Neutrophil (primary cell): ENCODE measurements at regions not wholly inside any gene's neighbourhood (a gene's known extent, or its start where the extent isn't known, plus 50 kb on each side); places are given as distances from the start of the nearest gene placed in this dataset.
"Not testable (repeated sequence)": the region's sequence is repeated elsewhere in the genome, so short reads cannot be mapped to it uniquely, and the experiment has no call there.

Experiments used
- H3K27ac ChIP-seq: fragments of 200-600 bp; sonication (generic); 2 replicates; pipeline ENCODE4 v1.5.1; 2016; ENCODE audit warnings: mild to moderate bottlenecking, moderate library complexity
- H3K27me3 ChIP-seq: fragments of 200-600 bp; sonication (generic); 2 replicates; pipeline ENCODE4 v1.6.0; 2016; ENCODE audit warnings: mild to moderate bottlenecking
- H3K36me3 ChIP-seq: fragments of 200-600 bp; sonication (generic); 2 replicates; pipeline ENCODE4 v1.5.1; 2017
- H3K4me1 ChIP-seq, 2 experiments: fragments of 200-600 bp in 1 of 2; sonication (generic) in 1 of 2; 1 replicate in 1 of 2; 2 replicates in 1 of 2; pipeline versions ENCODE4 v1.5.1 to v1.6.1; 2013 to 2016; ENCODE audit warnings: low read depth in 1 of 2, low read length in 1 of 2, mild to moderate bottlenecking in 1 of 2, moderate library complexity in 1 of 2; ENCODE audit not compliant: control insufficient read depth in 1 of 2, insufficient read depth in 1 of 2
- H3K4me3 ChIP-seq, 2 experiments: fragments of 200-600 bp in 1 of 2; sonication (generic) in 1 of 2; 1 replicate in 1 of 2; 2 replicates in 1 of 2; pipeline ENCODE4 v1.5.1; 2013 to 2016; ENCODE audit warnings: low read depth in 1 of 2, low read length in 1 of 2, mild to moderate bottlenecking in 1 of 2, moderate library complexity in 1 of 2
- H3K9me3 ChIP-seq: fragments of 200-600 bp; sonication (generic); 2 replicates; pipeline ENCODE4 v1.5.1; 2016
- TF ChIP-seq, protein P1 (sequence below): fragments of 200-600 bp; sonication (generic); IDR thresholded peaks from 2 replicates; pipeline ENCODE4 v1.5.1; 2016; ENCODE audit warnings: antibody characterized with exemption

- no peaks in the 10 kb centered on the region for H3K27me3 ChIP-seq
- no peaks in the 10 kb centered on the region for H3K9me3 ChIP-seq
- TF ChIP-seq, protein P1, sequence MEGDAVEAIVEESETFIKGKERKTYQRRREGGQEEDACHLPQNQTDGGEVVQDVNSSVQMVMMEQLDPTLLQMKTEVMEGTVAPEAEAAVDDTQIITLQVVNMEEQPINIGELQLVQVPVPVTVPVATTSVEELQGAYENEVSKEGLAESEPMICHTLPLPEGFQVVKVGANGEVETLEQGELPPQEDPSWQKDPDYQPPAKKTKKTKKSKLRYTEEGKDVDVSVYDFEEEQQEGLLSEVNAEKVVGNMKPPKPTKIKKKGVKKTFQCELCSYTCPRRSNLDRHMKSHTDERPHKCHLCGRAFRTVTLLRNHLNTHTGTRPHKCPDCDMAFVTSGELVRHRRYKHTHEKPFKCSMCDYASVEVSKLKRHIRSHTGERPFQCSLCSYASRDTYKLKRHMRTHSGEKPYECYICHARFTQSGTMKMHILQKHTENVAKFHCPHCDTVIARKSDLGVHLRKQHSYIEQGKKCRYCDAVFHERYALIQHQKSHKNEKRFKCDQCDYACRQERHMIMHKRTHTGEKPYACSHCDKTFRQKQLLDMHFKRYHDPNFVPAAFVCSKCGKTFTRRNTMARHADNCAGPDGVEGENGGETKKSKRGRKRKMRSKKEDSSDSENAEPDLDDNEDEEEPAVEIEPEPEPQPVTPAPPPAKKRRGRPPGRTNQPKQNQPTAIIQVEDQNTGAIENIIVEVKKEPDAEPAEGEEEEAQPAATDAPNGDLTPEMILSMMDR, result no peak
- no peak overlapping the region for H3K4me3 ChIP-seq
- H3K27ac ChIP-seq, result no peak overlapping the region
- peaks cover 0 to under 1% of the 10 kb centered on the region in 2 experiments for H3K4me1 ChIP-seq
- no peaks in the 10 kb centered on the region for H3K36me3 ChIP-seq
Measured at GRCh38 chr5:155154973-155155372, 141.4 kb downstream of the KIF4B start.

DNA sequence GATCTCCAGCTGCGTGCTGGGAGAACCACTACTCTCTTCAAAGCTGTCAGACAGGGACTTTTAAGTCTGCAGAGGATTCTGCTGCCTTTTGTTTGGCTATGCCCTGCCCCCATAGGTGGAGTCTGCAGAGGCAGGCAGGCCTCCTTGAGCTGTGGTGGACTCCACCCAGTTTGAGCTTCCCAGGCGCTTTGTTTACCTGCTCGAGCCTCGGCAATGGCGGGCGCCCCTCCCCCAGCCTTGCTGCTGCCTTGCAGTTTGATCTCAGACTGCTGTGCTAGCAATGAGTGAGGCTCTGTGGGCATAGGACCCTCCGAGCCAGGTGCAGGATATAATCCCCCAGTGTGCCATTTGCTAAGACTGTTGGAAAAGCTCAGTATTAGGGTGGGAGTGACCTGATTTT lies 149.5 kb downstream of the KIF4B start:
- H3K36me3 ChIP-seq, H3K27ac ChIP-seq, H3K4me1 ChIP-seq, H3K27me3 ChIP-seq, H3K4me3 ChIP-seq, H3K9me3 ChIP-seq: not testable (repeated sequence)

DNA sequence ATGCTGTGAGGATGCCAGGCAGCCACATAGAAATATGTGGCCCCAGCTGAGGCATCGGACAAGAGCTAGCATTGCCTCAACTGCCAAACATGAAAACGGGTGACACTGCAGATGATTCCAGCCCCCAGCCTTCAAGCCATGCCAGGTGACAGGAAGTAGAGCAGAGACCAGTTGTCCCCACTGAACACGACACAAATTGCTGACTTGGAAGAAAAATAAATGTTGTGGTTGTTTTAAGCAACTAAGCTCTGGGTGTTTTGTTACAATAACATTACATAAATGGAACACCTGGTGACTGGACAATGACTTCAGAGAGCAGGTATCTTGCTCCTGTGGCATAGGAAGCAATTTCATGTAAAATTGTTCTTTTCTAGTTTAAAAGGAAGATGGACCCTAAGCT lies 154.2 kb downstream of the KIF4B start:
- Histone ChIP-seq H3K4me3 (no peak overlapping the region), H3K36me3 (no peaks in the 10 kb centered on the region), H3K27me3 (no peaks in the 10 kb centered on the region), H3K9me3 (no peaks in the 10 kb centered on the region), H3K4me1 (no peaks in the 10 kb centered on the region), H3K27ac (no peak overlapping the region)
- TF ChIP-seq, protein P1, result no peak

DNA sequence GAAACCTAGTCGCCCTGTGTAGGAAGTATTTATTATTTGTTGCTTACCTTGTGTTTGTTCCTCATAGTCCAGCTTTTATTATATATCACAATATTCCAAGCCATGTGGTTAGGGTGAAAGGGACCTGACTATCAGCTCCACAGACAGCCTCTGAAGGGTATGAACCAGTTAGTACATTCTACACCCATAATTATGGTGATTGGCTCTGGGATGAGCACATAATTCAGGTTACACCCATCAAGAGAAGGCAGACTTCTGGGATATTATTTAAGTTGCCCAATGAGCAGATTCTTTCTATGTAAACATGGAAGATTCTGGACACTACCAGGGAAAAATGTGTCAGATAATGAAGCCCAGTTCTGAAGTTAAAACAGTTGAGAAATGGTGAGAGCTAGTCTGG lies 168.0 kb downstream of the KIF4B start:
- Histone ChIP-seq H3K9me3 (no peaks in the 10 kb centered on the region), H3K36me3 (no peaks in the 10 kb centered on the region), H3K4me1 (no peaks in the 10 kb centered on the region), H3K27ac (no peak overlapping the region), H3K4me3 (no peak overlapping the region), H3K27me3 (no peaks in the 10 kb centered on the region)
- TF ChIP-seq, protein P1, result no peak

- no peak overlapping the region for H3K27ac ChIP-seq
- no peaks in the 10 kb centered on the region for H3K4me1 ChIP-seq
- TF ChIP-seq, protein P1, result no peak
- H3K36me3 ChIP-seq, result no peaks in the 10 kb centered on the region
- no peaks in the 10 kb centered on the region for H3K27me3 ChIP-seq
- H3K9me3 ChIP-seq, result no peaks in the 10 kb centered on the region
- H3K4me3 ChIP-seq, result no peak overlapping the region
Measured at GRCh38 chr5:155189476-155189875, 175.9 kb downstream of the KIF4B start.

DNA sequence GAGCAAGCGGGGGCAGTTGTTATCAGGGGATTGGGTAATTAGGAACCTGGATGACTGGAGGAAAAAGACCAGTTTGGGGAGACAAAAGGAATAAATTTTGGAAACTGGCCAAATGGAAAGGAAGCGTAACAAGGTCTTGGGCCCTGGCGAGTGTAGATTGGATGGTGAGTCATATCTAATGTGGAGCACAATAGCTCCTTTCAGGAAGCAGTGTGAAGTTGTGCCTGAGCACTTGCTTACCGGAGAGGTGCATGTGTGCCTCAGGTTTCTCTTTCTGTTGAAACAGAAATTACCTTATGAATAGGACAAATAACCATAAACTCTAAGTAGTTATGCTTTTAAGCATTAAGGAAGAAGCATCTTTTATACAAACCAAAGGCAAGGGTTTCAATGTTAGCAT lies 176.4 kb downstream of the KIF4B start:
- Histone ChIP-seq H3K4me3 (no peak overlapping the region), H3K36me3 (no peaks in the 10 kb centered on the region), H3K4me1 (no peaks in the 10 kb centered on the region), H3K27ac (no peak overlapping the region), H3K9me3 (no peaks in the 10 kb centered on the region), H3K27me3 (no peaks in the 10 kb centered on the region)
- TF ChIP-seq, protein P1, result no peak
